ENCODE measurements at regions not wholly inside any gene's neighbourhood (a gene's known extent, or its start where the extent isn't known, plus 50 kb on each side); places are given as distances from the start of the nearest gene placed in this dataset.

DNA sequence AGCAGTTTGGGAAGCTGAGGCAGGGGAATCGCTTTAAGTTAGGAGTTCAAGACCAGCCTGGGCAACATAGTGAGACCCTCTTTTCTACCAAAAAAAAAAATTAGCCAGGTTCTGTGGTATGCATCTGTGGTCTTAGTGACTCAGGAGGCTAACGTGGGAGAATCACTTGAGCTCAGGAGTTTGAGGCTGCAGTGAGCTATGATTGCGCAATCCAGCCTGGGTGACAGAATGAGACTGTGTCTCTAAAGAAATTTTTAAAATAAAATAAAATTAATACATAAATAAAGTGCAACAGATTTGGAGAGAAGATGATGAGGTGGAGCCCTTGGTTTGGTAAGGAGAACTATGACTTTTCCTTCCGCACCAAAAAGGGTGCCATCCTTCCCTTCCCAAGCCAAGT is 436.9 kb downstream of the NLGN4X start:
- no peak overlapping the region for H3K4me2 ChIP-seq (ENCODE audit: control insufficient read depth, extremely low read depth, insufficient read depth, low read depth, low read length)
- H3K79me2 ChIP-seq (ENCODE audit: control insufficient read depth, insufficient read depth, low read length) = no peaks in the 10 kb centered on the region
- no peaks in the 10 kb centered on the region for H3K9me1 ChIP-seq (ENCODE audit: control insufficient read depth, extremely low read depth, insufficient read depth, low read length)
- no peak for TF ChIP-seq EZH2 (IDR thresholded peaks at IDR 0.05; ENCODE audit: low read length)
- TF ChIP-seq, protein P1, sequence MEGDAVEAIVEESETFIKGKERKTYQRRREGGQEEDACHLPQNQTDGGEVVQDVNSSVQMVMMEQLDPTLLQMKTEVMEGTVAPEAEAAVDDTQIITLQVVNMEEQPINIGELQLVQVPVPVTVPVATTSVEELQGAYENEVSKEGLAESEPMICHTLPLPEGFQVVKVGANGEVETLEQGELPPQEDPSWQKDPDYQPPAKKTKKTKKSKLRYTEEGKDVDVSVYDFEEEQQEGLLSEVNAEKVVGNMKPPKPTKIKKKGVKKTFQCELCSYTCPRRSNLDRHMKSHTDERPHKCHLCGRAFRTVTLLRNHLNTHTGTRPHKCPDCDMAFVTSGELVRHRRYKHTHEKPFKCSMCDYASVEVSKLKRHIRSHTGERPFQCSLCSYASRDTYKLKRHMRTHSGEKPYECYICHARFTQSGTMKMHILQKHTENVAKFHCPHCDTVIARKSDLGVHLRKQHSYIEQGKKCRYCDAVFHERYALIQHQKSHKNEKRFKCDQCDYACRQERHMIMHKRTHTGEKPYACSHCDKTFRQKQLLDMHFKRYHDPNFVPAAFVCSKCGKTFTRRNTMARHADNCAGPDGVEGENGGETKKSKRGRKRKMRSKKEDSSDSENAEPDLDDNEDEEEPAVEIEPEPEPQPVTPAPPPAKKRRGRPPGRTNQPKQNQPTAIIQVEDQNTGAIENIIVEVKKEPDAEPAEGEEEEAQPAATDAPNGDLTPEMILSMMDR (optimal IDR thresholded peaks at IDR 0.05 in 1 of 3, IDR thresholded peaks at IDR 0.05 in 1 of 3, conservative IDR thresholded peaks at IDR 0.05 in 1 of 3; ENCODE audit: extremely low read depth in 1 of 3, insufficient read depth in 2 of 3, low read length in 3 of 3) = no peak
- H4K20me1 ChIP-seq (ENCODE audit: control insufficient read depth, extremely low read depth, insufficient read depth, low read length) = no peaks in the 10 kb centered on the region
- no peak overlapping the region for H3K27ac ChIP-seq (ENCODE audit: control insufficient read depth, insufficient read depth, low read length)
- no peak overlapping the region for H3K4me3 ChIP-seq (ENCODE audit: control insufficient read depth in 2 of 3, extremely low read depth in 1 of 3, insufficient read depth in 2 of 3, low read depth in 1 of 3, low read length in 3 of 3)
- H2AFZ ChIP-seq (ENCODE audit: control insufficient read depth, low read length) = no peak overlapping the region
- DNase-seq (ENCODE audit: low read depth, low spot score) (no peak), FAIRE-seq (no peak)
- no peaks in the 10 kb centered on the region for H3K36me3 ChIP-seq (ENCODE audit: control insufficient read depth in 2 of 2, extremely low read depth in 1 of 2, insufficient read depth in 2 of 2, low read length in 2 of 2)
- no peak overlapping the region for H3K9ac ChIP-seq (ENCODE audit: control insufficient read depth, extremely low read depth, insufficient read depth, low read length)
- H3K9me3 ChIP-seq (ENCODE audit: control insufficient read depth, low read depth, low read length) = no peaks in the 10 kb centered on the region
- H3K27me3 ChIP-seq (ENCODE audit: control insufficient read depth, extremely low read depth, insufficient read depth, low read length) = no peaks in the 10 kb centered on the region
- H3K4me1 ChIP-seq (ENCODE audit: control insufficient read depth, extremely low read depth, insufficient read depth, low read length) = no peaks in the 10 kb centered on the region
- dilution Hi-C loops (cut with MboI; ENCODE audit: extremely low pct_ligation_motif_present, low sequenced_read_pairs) = no loop called here

DNA sequence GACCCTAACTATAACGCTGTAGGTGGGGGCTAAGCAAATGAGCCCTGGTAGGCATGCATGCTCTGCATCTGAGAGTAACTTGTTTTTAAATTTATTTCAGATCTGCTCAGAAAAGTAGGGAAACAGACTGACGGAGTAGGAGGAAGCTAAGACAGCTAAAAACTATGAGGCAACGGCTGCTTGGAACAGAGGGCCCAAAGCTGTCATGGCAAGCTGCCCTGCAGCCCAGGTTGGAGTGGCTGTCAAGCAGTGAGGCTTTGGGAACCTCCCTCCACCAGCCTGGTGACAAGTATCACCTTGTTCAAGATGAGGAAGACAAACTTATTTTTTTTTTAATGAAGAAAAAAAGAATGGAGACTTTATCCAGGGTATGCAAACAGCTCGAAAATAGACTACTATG is 439.8 kb downstream of the NLGN4X start:
- Histone ChIP-seq H3K9me3 (ENCODE audit: control insufficient read depth, low read depth, low read length) (no peaks in the 10 kb centered on the region), H3K9me1 (ENCODE audit: control insufficient read depth, extremely low read depth, insufficient read depth, low read length) (no peaks in the 10 kb centered on the region), H2AFZ (ENCODE audit: control insufficient read depth, low read length) (no peak overlapping the region), H4K20me1 (ENCODE audit: control insufficient read depth, extremely low read depth, insufficient read depth, low read length) (no peaks in the 10 kb centered on the region), H3K27ac (ENCODE audit: control insufficient read depth, insufficient read depth, low read length) (no peak overlapping the region), H3K79me2 (ENCODE audit: control insufficient read depth, insufficient read depth, low read length) (no peaks in the 10 kb centered on the region), H3K4me3 (ENCODE audit: control insufficient read depth in 2 of 3, extremely low read depth in 1 of 3, insufficient read depth in 2 of 3, low read depth in 1 of 3, low read length in 3 of 3) (no peak overlapping the region), H3K36me3 (ENCODE audit: control insufficient read depth in 2 of 2, extremely low read depth in 1 of 2, insufficient read depth in 2 of 2, low read length in 2 of 2) (no peaks in the 10 kb centered on the region), H3K9ac (ENCODE audit: control insufficient read depth, extremely low read depth, insufficient read depth, low read length) (no peak overlapping the region), H3K4me1 (ENCODE audit: control insufficient read depth, extremely low read depth, insufficient read depth, low read length) (no peaks in the 10 kb centered on the region), H3K4me2 (ENCODE audit: control insufficient read depth, extremely low read depth, insufficient read depth, low read depth, low read length) (no peak overlapping the region), H3K27me3 (ENCODE audit: control insufficient read depth, extremely low read depth, insufficient read depth, low read length) (no peaks in the 10 kb centered on the region)
- DNase-seq (ENCODE audit: low read depth, low spot score) (no peak), FAIRE-seq (no peak)
- dilution Hi-C loops (cut with MboI; ENCODE audit: extremely low pct_ligation_motif_present, low sequenced_read_pairs) = no loop called here
- no peak for TF ChIP-seq EZH2 (IDR thresholded peaks at IDR 0.05; ENCODE audit: low read length)

DNA sequence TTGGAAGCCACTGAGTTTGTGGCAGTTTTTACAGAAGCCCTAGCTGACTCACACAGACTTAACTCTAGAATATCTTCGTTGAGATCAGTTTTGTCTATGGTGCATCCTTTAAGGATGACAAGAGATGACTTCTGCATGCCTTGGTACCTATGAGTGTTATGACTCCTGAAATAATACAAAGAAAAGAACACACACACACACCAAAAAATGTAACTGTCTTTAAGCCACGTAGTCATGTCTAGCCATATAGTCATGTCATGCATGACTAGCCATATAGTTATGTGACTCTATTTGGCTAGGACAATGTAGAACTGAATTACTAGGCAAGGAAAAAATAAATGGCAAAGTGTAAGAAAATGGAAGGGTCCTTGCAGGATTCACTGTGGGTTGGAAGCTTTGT is 447.8 kb downstream of the NLGN4X start:
- dilution Hi-C loops (cut with MboI; ENCODE audit: extremely low pct_ligation_motif_present, low sequenced_read_pairs) = no loop called here
- DNase-seq (ENCODE audit: low read depth, low spot score) = no peak
- H4K20me1 ChIP-seq (ENCODE audit: control insufficient read depth, extremely low read depth, insufficient read depth, low read length) = no peaks in the 10 kb centered on the region
- no peak overlapping the region for H3K4me3 ChIP-seq (ENCODE audit: control insufficient read depth in 2 of 3, extremely low read depth in 1 of 3, insufficient read depth in 2 of 3, low read depth in 1 of 3, low read length in 3 of 3)
- FAIRE-seq = no peak
- no peak overlapping the region for H3K4me2 ChIP-seq (ENCODE audit: control insufficient read depth, extremely low read depth, insufficient read depth, low read depth, low read length)
- H3K27ac ChIP-seq (ENCODE audit: control insufficient read depth, insufficient read depth, low read length) = no peak overlapping the region
- H3K9ac ChIP-seq (ENCODE audit: control insufficient read depth, extremely low read depth, insufficient read depth, low read length) = no peak overlapping the region
- no peaks in the 10 kb centered on the region for H3K27me3 ChIP-seq (ENCODE audit: control insufficient read depth, extremely low read depth, insufficient read depth, low read length)
- no peaks in the 10 kb centered on the region for H3K4me1 ChIP-seq (ENCODE audit: control insufficient read depth, extremely low read depth, insufficient read depth, low read length)
- H3K9me3 ChIP-seq (ENCODE audit: control insufficient read depth, low read depth, low read length) = peaks cover 1% of the 10 kb centered on the region
- no peak for TF ChIP-seq EZH2 (IDR thresholded peaks at IDR 0.05; ENCODE audit: low read length)
- H3K9me1 ChIP-seq (ENCODE audit: control insufficient read depth, extremely low read depth, insufficient read depth, low read length) = no peaks in the 10 kb centered on the region
- H3K36me3 ChIP-seq (ENCODE audit: control insufficient read depth in 2 of 2, extremely low read depth in 1 of 2, insufficient read depth in 2 of 2, low read length in 2 of 2) = no peaks in the 10 kb centered on the region
- no peaks in the 10 kb centered on the region for H3K79me2 ChIP-seq (ENCODE audit: control insufficient read depth, insufficient read depth, low read length)
- H2AFZ ChIP-seq (ENCODE audit: control insufficient read depth, low read length) = no peak overlapping the region
